SK-N-MC (cell line): ENCODE measurements at regions not wholly inside any gene's neighbourhood (a gene's known extent, or its start where the extent isn't known, plus 50 kb on each side); places are given as distances from the start of the nearest gene placed in this dataset.

ENCODE experiments used
- EZH2 ChIP-seq: fragments of 200-600 bp; sonication (generic); IDR thresholded peaks from one replicate; pipeline ENCODE4 v1.6.1; 2017; ENCODE audit warnings: antibody characterized with exemption
- FOXP2 ChIP-seq: optimal IDR thresholded peaks from 2 replicates; pipeline ENCODE3; 2011; ENCODE audit warnings: mild to moderate bottlenecking, moderate library complexity; ENCODE audit not compliant: insufficient read depth; ENCODE audit errors: extremely low read length, control extremely low read depth
- POLR2AphosphoS5 ChIP-seq: IDR thresholded peaks from 2 replicates; pipeline ENCODE4 v1.6.1; 2012; ENCODE audit warnings: mild to moderate bottlenecking, low read depth, low read length, borderline replicate concordance

- no peak for TF ChIP-seq EZH2
- no peak for TF ChIP-seq POLR2AphosphoS5
- TF ChIP-seq FOXP2, result no peak
These were observed 411.3 kb downstream of the CMPK2 start for GRCh38 chr2:6454286-6454990.
